Left renal cortex interstitium (tissue), 4 donors: ENCODE measurements at regions not wholly inside any gene's neighbourhood (a gene's known extent, or its start where the extent isn't known, plus 50 kb on each side); places are given as distances from the start of the nearest gene placed in this dataset.
"Not testable (repeated sequence)": the region's sequence is repeated elsewhere in the genome, so short reads cannot be mapped to it uniquely, and the experiment has no call there.

Experiments used
- DNase-seq, 4 donors: peaks; one replicate each; pipeline ENCODE4 v3.0.0-alpha.2; 2013; ENCODE audit warnings: low read depth in 4 of 4, low spot score in 2 of 4, missing footprints in 1 of 4

GRCh38 chr7:156334636-156335035 is 305.9 kb upstream of the RNF32 start:
- DNase-seq = no peak

GRCh38 chr7:156327916-156328315 is 312.7 kb upstream of the RNF32 start:
- no peak for DNase-seq

GRCh38 chr7:156327474-156327873 is 313.1 kb upstream of the RNF32 start:
- DNase-seq = no peak

- DNase-seq = no peak
Observed at GRCh38 chr7:156324201-156324600, 316.4 kb upstream of the RNF32 start.

- not testable (repeated sequence) for DNase-seq
Observed at GRCh38 chr7:156321430-156321829, 319.1 kb upstream of the RNF32 start.

- no peak for DNase-seq
Observed at GRCh38 chr7:156318926-156319325, 321.6 kb upstream of the RNF32 start.

GRCh38 chr7:156318426-156318825 is 322.1 kb upstream of the RNF32 start:
- DNase-seq = no peak

GRCh38 chr7:156309016-156309620 is 331.5 kb upstream of the RNF32 start:
- DNase-seq = no peak

- DNase-seq = no peak
Observed at GRCh38 chr7:156307193-156307592, 333.4 kb upstream of the RNF32 start.

GRCh38 chr7:156305351-156305750 is 335.2 kb upstream of the RNF32 start:
- no peak for DNase-seq

GRCh38 chr7:156282816-156283215 is 357.8 kb upstream of the RNF32 start:
- DNase-seq = no peak

GRCh38 chr7:156279635-156280034 is 360.9 kb upstream of the RNF32 start:
- no peak for DNase-seq

GRCh38 chr7:156275292-156275691 is 365.3 kb upstream of the RNF32 start:
- DNase-seq = no peak

- DNase-seq = no peak
Observed at GRCh38 chr7:156274557-156274956, 366.0 kb upstream of the RNF32 start.

- DNase-seq = no peak
Observed at GRCh38 chr7:156261581-156261980, 379.0 kb upstream of the RNF32 start.

- DNase-seq = no peak
Observed at GRCh38 chr7:156257904-156258303, 382.7 kb upstream of the RNF32 start.

GRCh38 chr7:156255635-156256034 is 384.9 kb upstream of the RNF32 start:
- DNase-seq = no peak

- DNase-seq = no peak
Observed at GRCh38 chr7:156251861-156252260, 388.7 kb upstream of the RNF32 start.

- no peak for DNase-seq
Observed at GRCh38 chr7:156240532-156240931, 400.0 kb upstream of the RNF32 start.

GRCh38 chr7:156238366-156239133 is 402.0 kb upstream of the RNF32 start:
- no peak for DNase-seq

GRCh38 chr7:156237614-156238013 is 403.0 kb upstream of the RNF32 start:
- DNase-seq = no peak

- DNase-seq = no peak
Observed at GRCh38 chr7:156236936-156237599, 403.5 kb upstream of the RNF32 start.
